IMR-90 (cell line): ENCODE measurements at regions not wholly inside any gene's neighbourhood (a gene's known extent, or its start where the extent isn't known, plus 50 kb on each side); places are given as distances from the start of the nearest gene placed in this dataset.

Experiments
- ATAC-seq: fragments of 200-7000 bp; cut with Tn5 transposase; 2 replicates; pipeline ENCODE4 v1.9.1; 2020; ENCODE audit warnings: low read depth, mild to moderate bottlenecking, moderate library complexity
- BruUV-seq: library from RNA; stranded (reverse); fragments of 400-500 nt; replicated peaks from 2 replicates; lab custom pipeline; 2021; lab: Mats Ljungman, UMichigan
- CTCF ChIA-PET: fragments of 300-600 bp; formaldehyde crosslinking; extraction: SDS; loops from one replicate; lab custom pipeline; 2021; ENCODE audit warnings: antibody characterized with exemption; lab: Yijun Ruan, JAX
- POLR2A ChIA-PET: fragments of 300-600 bp; sonication (Branson Sonifier 250); formaldehyde crosslinking; loops from one replicate; lab custom pipeline; 2022; ENCODE audit warnings: antibody characterized with exemption; ENCODE audit not compliant: unreplicated experiment; lab: Charles Lee
- DNase-seq: peaks from one replicate; pipeline ENCODE4 v3.0.0; 2013
- H2AFZ ChIP-seq: replicated peaks from 2 replicates; pipeline ENCODE3; 2013; ENCODE audit warnings: low read length, mild to moderate bottlenecking; ENCODE audit not compliant: poor library complexity
- H2AK5ac ChIP-seq: 2 replicates; pipeline ENCODE4 v1.6.1; 2013; ENCODE audit warnings: low read depth, low read length, inconsistent platforms
- H2AK9ac ChIP-seq: replicated peaks from 2 replicates; pipeline ENCODE3; 2013; ENCODE audit warnings: mild to moderate bottlenecking, low read depth, low read length, moderate library complexity; ENCODE audit not compliant: poor library complexity
- H2BK120ac ChIP-seq: 2 replicates; pipeline ENCODE4 v1.6.1; 2013; ENCODE audit warnings: low read depth, low read length, inconsistent platforms
- H2BK15ac ChIP-seq: 3 replicates; pipeline ENCODE4 v1.6.1; 2013; ENCODE audit warnings: low read depth, low read length, inconsistent platforms
- H2BK20ac ChIP-seq: 2 replicates; pipeline ENCODE4 v1.6.1; 2013; ENCODE audit warnings: low read depth, mild to moderate bottlenecking, inconsistent platforms, low read length, moderate library complexity
- H2BK5ac ChIP-seq: 2 replicates; pipeline ENCODE4 v1.6.1; 2013; ENCODE audit warnings: mild to moderate bottlenecking, low read depth, low read length, inconsistent platforms; ENCODE audit not compliant: poor library complexity, severe bottlenecking
- H3K14ac ChIP-seq: replicated peaks from 2 replicates; pipeline ENCODE4 v1.6.1; 2013; ENCODE audit warnings: low read depth, low read length, inconsistent platforms
- H3K18ac ChIP-seq: 2 replicates; pipeline ENCODE4 v1.6.1; 2013; ENCODE audit warnings: low read depth, low read length, control low read depth
- H3K23ac ChIP-seq: 2 replicates; pipeline ENCODE4 v1.6.1; 2013; ENCODE audit warnings: low read depth, low read length, inconsistent platforms
- H3K27ac ChIP-seq: 2 replicates; pipeline ENCODE4 v1.5.1; 2013; ENCODE audit warnings: mild to moderate bottlenecking, control low read depth, low read length; ENCODE audit not compliant: insufficient read depth
- H3K27me3 ChIP-seq: 2 replicates; pipeline ENCODE4 v1.6.1; 2013; ENCODE audit warnings: low read length; ENCODE audit not compliant: control insufficient read depth, insufficient read depth
- H3K36me3 ChIP-seq: 2 replicates; pipeline ENCODE4 v1.6.1; 2013; ENCODE audit warnings: low read length, mixed read lengths; ENCODE audit not compliant: control insufficient read depth, insufficient read depth
- H3K4ac ChIP-seq: 2 replicates; pipeline ENCODE4 v1.6.1; 2013; ENCODE audit warnings: low read depth, low read length, inconsistent platforms
- H3K4me1 ChIP-seq: 2 replicates; pipeline ENCODE4 v1.6.1; 2013; ENCODE audit warnings: low read length, mixed read lengths; ENCODE audit not compliant: control insufficient read depth, insufficient read depth
- H3K4me2 ChIP-seq: 2 replicates; pipeline ENCODE4 v1.6.1; 2013; ENCODE audit warnings: low read depth, mild to moderate bottlenecking, control low read depth, low read length, moderate library complexity
- H3K4me3 ChIP-seq: 2 replicates; pipeline ENCODE4 v1.5.1; 2013; ENCODE audit warnings: low read depth, mild to moderate bottlenecking, control low read depth, low read length, moderate library complexity; ENCODE audit not compliant: insufficient read depth
- H3K56ac ChIP-seq: 2 replicates; pipeline ENCODE4 v1.6.1; 2013; ENCODE audit warnings: low read length, inconsistent platforms; ENCODE audit not compliant: insufficient read depth; ENCODE audit errors: extremely low read depth
- H3K79me1 ChIP-seq, 2 experiments: 2 replicates each; pipeline ENCODE4 v1.6.1; 2013; ENCODE audit warnings: low read length in 2 of 2, inconsistent platforms in 1 of 2, low read depth in 1 of 2
- H3K9ac ChIP-seq: 2 replicates; pipeline ENCODE4 v1.6.1; 2013; ENCODE audit warnings: low read depth, low read length, control low read depth
- H3K9me1 ChIP-seq: 2 replicates; pipeline ENCODE4 v1.6.1; 2013; ENCODE audit warnings: low read length, inconsistent platforms; ENCODE audit not compliant: insufficient read depth
- H3K9me3 ChIP-seq: 2 replicates; pipeline ENCODE4 v1.6.1; 2013; ENCODE audit warnings: low read length; ENCODE audit not compliant: control insufficient read depth, insufficient read depth
- H4K20me1 ChIP-seq: 2 replicates; pipeline ENCODE4 v1.6.1; 2013; ENCODE audit warnings: low read length, inconsistent platforms; ENCODE audit not compliant: insufficient read depth
- H4K5ac ChIP-seq: 2 replicates; pipeline ENCODE4 v1.6.1; 2013; ENCODE audit warnings: mild to moderate bottlenecking, low read depth, low read length, control low read depth
- H4K8ac ChIP-seq, 2 experiments: 2 replicates each; pipeline ENCODE4 v1.6.1; 2013; ENCODE audit warnings: low read depth in 2 of 2, low read length in 2 of 2, control low read depth in 1 of 2, inconsistent platforms in 1 of 2
- H4K91ac ChIP-seq: 2 replicates; pipeline ENCODE4 v1.6.1; 2013; ENCODE audit warnings: low read depth, low read length, inconsistent platforms; ENCODE audit not compliant: insufficient read depth
- BHLHE40 ChIP-seq: fragments of 150-350 bp; IDR thresholded peaks from 2 replicates; pipeline ENCODE4 v1.6.1; 2016; ENCODE audit warnings: mild to moderate bottlenecking, low read depth, low read length
- CTCF ChIP-seq: conservative IDR thresholded peaks from 2 replicates; pipeline ENCODE4 v1.5.1; 2012; ENCODE audit warnings: mild to moderate bottlenecking, low read depth, low read length, improper control_type of control experiment
- ELK1 ChIP-seq: fragments of 150-350 bp; IDR thresholded peaks from 2 replicates; pipeline ENCODE4 v1.6.1; 2016; ENCODE audit warnings: low read depth, mild to moderate bottlenecking, low read length, moderate library complexity, borderline replicate concordance
- MAFK ChIP-seq: IDR thresholded peaks from 2 replicates; pipeline ENCODE4 v1.6.1; 2012; ENCODE audit warnings: low read depth, low read length, improper control_type of control experiment
- MXI1 ChIP-seq: IDR thresholded peaks from 2 replicates; pipeline ENCODE4 v1.6.1; 2012; ENCODE audit warnings: low read depth, mild to moderate bottlenecking, low read length, moderate library complexity, borderline replicate concordance
- NFE2L2 ChIP-seq: fragments of 150-350 bp; IDR thresholded peaks from 2 replicates; pipeline ENCODE4 v1.6.1; 2016; ENCODE audit warnings: low read depth, mild to moderate bottlenecking, low read length
- POLR2A ChIP-seq: IDR thresholded peaks from 2 replicates; pipeline ENCODE4 v1.6.1; 2012; ENCODE audit warnings: mild to moderate bottlenecking, low read depth, low read length
- RAD21 ChIP-seq: IDR thresholded peaks from 2 replicates; pipeline ENCODE4 v1.6.1; 2012; ENCODE audit warnings: low read length, improper control_type of control experiment
- RCOR1 ChIP-seq: IDR thresholded peaks from 2 replicates; pipeline ENCODE4 v1.6.1; 2012; ENCODE audit warnings: mild to moderate bottlenecking, low read length, improper control_type of control experiment; ENCODE audit not compliant: insufficient replicate concordance
- RFX5 ChIP-seq: IDR thresholded peaks from 2 replicates; pipeline ENCODE4 v1.8.0; 2012; ENCODE audit warnings: low read depth, mild to moderate bottlenecking, low read length, moderate library complexity
- SMC3 ChIP-seq: fragments of 150-350 bp; IDR thresholded peaks from 2 replicates; pipeline ENCODE4 v1.6.1; 2016; ENCODE audit warnings: low read depth, mild to moderate bottlenecking, antibody characterized with exemption, low read length, moderate library complexity
- USF2 ChIP-seq: fragments of 150-350 bp; IDR thresholded peaks from 2 replicates; pipeline ENCODE4 v1.6.1; 2017; ENCODE audit warnings: mild to moderate bottlenecking, antibody characterized with exemption, low read length, low read depth
- WGBS, 2 experiments: methylation state at CpG; one replicate each; pipeline versions ENCODE4 v1.1.5 to v1.1.7; 2013; ENCODE audit warnings: missing lambda C conversion rate in 2 of 2; ENCODE audit not compliant: insufficient read length in 1 of 2; ENCODE audit errors: extremely low coverage in 2 of 2; 5-methylcytosine and 5-hydroxymethylcytosine counted together
- dilution Hi-C: fragments of 300-500 bp; cut with HindIII; formaldehyde crosslinking; loops from one replicate; pipeline ENCODE4 v1.14.3; 2018; ENCODE audit warnings: low sequenced_read_pairs; ENCODE audit not compliant: unreplicated experiment
- in situ Hi-C: fragments of 300-500 bp; cut with MboI; formaldehyde crosslinking; loops from 3 replicates; pipeline ENCODE4 v1.14.3; 2019; ENCODE audit warnings: low sequenced_read_pairs, inconsistent platforms, mixed read lengths
- intact Hi-C: fragments of 100-400 bp; cut with micrococcal nuclease; formaldehyde crosslinking; loops from 2 replicates; pipeline ENCODE4 v1.10.0; 2022

- ChIA-PET POLR2A (no interaction called here), CTCF (no interaction called here)
- dilution Hi-C loops (no loop called here), intact Hi-C loops (no loop called here), in situ Hi-C loops (no loop called here)
- Histone ChIP-seq H4K5ac (no peak overlapping the region), H2BK5ac (no peak overlapping the region), H2BK15ac (no peak overlapping the region), H3K18ac (no peak overlapping the region), H3K79me1 (no peaks in the 10 kb centered on the region), H2AK9ac (no peak overlapping the region), H3K9me3 (peaks cover 3% of the 10 kb centered on the region; the same call in 1 of the 2 replicates), H3K27me3 (no peaks in the 10 kb centered on the region), H4K91ac (no peak overlapping the region), H3K14ac (no peak overlapping the region), H2AFZ (no peak overlapping the region), H3K9me1 (no peaks in the 10 kb centered on the region), H3K4me2 (no peak overlapping the region), H2BK120ac (no peak overlapping the region), H3K4me1 (no peaks in the 10 kb centered on the region), H3K56ac (no peak overlapping the region), H3K27ac (no peak overlapping the region), H3K9ac (no peak overlapping the region), H3K23ac (no peak overlapping the region), H4K20me1 (no peaks in the 10 kb centered on the region), H2BK20ac (no peak overlapping the region), H3K4me3 (no peak overlapping the region), H3K36me3 (no peaks in the 10 kb centered on the region), H4K8ac (no peak overlapping the region), H2AK5ac (no peak overlapping the region), H3K4ac (no peak overlapping the region)
- no TSS peak for BruUV-seq
- ATAC-seq: no peak
- no CpG with 5 or more reads among the region's 1 CpG for WGBS, 2 experiments
- TF ChIP-seq RAD21 (no peak), USF2 (no peak), BHLHE40 (no peak), CTCF (no peak), ELK1 (no peak), POLR2A (no peak), RFX5 (no peak), MAFK (no peak), MXI1 (no peak), RCOR1 (no peak), NFE2L2 (no peak), SMC3 (no peak)
- DNase-seq: no peak
These were observed 526.4 kb downstream of the LRRIQ3 start for GRCh38 chr1:73671530-73671929.
